ENCODE measurements at regions not wholly inside any gene's neighbourhood (a gene's known extent, or its start where the extent isn't known, plus 50 kb on each side); places are given as distances from the start of the nearest gene placed in this dataset.

DNA sequence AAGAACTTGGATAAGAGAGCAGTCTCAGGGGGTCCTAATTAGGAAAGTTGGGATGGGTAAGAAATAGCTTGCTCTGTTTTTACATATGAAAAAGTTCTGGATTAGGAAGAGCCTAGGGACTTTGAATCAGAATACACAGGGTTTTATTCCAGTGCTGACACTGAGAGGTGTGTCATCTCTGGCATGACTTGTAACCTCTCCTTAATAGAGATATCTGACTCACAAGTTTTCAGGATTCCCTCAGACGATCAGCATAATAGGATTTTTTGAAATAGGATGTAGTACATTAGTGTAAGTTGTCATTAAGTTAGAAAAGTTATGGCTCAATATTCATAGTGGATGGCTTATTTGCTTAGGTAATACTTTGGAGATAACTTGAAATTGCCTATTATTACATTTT lies 555.2 kb upstream of the MIR17HG start:
- H2BK120ac ChIP-seq (ENCODE audit: low read depth, low read length): no peak overlapping the region

More for the DNA sequence above, 555.2 kb upstream of the MIR17HG start:
- Histone ChIP-seq H4K5ac (ENCODE audit: low read depth, low read length) (no peak overlapping the region), H3K9ac (ENCODE audit: low read depth, low read length) (no peak overlapping the region), H2AFZ (replicated peaks; ENCODE audit: low read length, poor library complexity) (no peak overlapping the region), H3K9me1 (ENCODE audit: insufficient read depth, low read length) (no peaks in the 10 kb centered on the region), H2AK5ac (ENCODE audit: low read depth, low read length) (no peak overlapping the region), H4K8ac (ENCODE audit: low read depth in 2 of 2, low read length in 2 of 2) (no peak overlapping the region), H3K4ac (ENCODE audit: low read depth, low read length) (no peak overlapping the region), H3K27me3 (ENCODE audit: control insufficient read depth, insufficient read depth, low read length) (no peaks in the 10 kb centered on the region), H3K4me1 (ENCODE audit: control insufficient read depth, insufficient read depth, low read length) (no peaks in the 10 kb centered on the region), H3K79me1 (ENCODE audit: low read depth in 1 of 2, low read length in 2 of 2) (no peaks in the 10 kb centered on the region), H2BK20ac (ENCODE audit: low read depth, low read length) (no peak overlapping the region), H2BK5ac (ENCODE audit: low read depth, low read length, poor library complexity, severe bottlenecking) (no peak overlapping the region), H2AK9ac (replicated peaks; ENCODE audit: low read depth, low read length, poor library complexity) (no peak overlapping the region), H4K20me1 (ENCODE audit: insufficient read depth, low read length) (no peaks in the 10 kb centered on the region), H3K14ac (replicated peaks; ENCODE audit: low read depth, low read length) (no peak overlapping the region), H3K18ac (ENCODE audit: low read depth, low read length) (no peak overlapping the region), H3K4me3 (ENCODE audit: insufficient read depth, low read depth, low read length) (no peak overlapping the region), H4K91ac (ENCODE audit: insufficient read depth, low read depth, low read length) (no peak overlapping the region), H3K9me3 (ENCODE audit: control insufficient read depth, insufficient read depth, low read length) (no peaks in the 10 kb centered on the region), H3K56ac (ENCODE audit: extremely low read depth, insufficient read depth, low read length) (no peak overlapping the region), H3K4me2 (ENCODE audit: low read depth, low read length) (no peak overlapping the region), H2BK15ac (ENCODE audit: low read depth, low read length) (no peak overlapping the region), H3K27ac (ENCODE audit: insufficient read depth, low read length) (no peak overlapping the region), H3K36me3 (ENCODE audit: control insufficient read depth, insufficient read depth, low read length) (no peaks in the 10 kb centered on the region), H3K23ac (ENCODE audit: low read depth, low read length) (no peak overlapping the region)
- DNase-seq (no peak), ATAC-seq (ENCODE audit: low read depth) (no peak)
- intact Hi-C loops (cut with micrococcal nuclease): no loop called here
- POLR2A ChIA-PET (ENCODE audit: unreplicated experiment): no interaction called here
- CTCF ChIA-PET: no interaction called here
- no CpG with 5 or more reads among the region's 1 CpG for WGBS, 2 experiments (ENCODE audit: extremely low coverage in 2 of 2, insufficient read length in 1 of 2)
- in situ Hi-C loops (cut with MboI; ENCODE audit: low sequenced_read_pairs): no loop called here
- dilution Hi-C loops (cut with HindIII; ENCODE audit: low sequenced_read_pairs, unreplicated experiment): no loop called here
- BruUV-seq (replicated peaks): no TSS peak
- TF ChIP-seq CHD1 (IDR thresholded peaks at IDR 0.05; ENCODE audit: low read depth, low read length) (no peak), SMC3 (IDR thresholded peaks at IDR 0.05; ENCODE audit: low read depth, low read length) (no peak), CEBPB (IDR thresholded peaks at IDR 0.05; ENCODE audit: low read depth, low read length) (no peak), BHLHE40 (IDR thresholded peaks at IDR 0.05; ENCODE audit: low read depth, low read length) (no peak), FOS (IDR thresholded peaks at IDR 0.05; ENCODE audit: low read depth, low read length) (no peak), RAD21 (IDR thresholded peaks at IDR 0.05; ENCODE audit: low read length) (no peak), NFE2L2 (IDR thresholded peaks at IDR 0.05; ENCODE audit: low read depth, low read length) (no peak), MXI1 (IDR thresholded peaks at IDR 0.05; ENCODE audit: borderline replicate concordance, low read depth, low read length) (no peak), RFX5 (IDR thresholded peaks at IDR 0.05; ENCODE audit: low read depth, low read length) (no peak), RCOR1 (IDR thresholded peaks at IDR 0.05; ENCODE audit: insufficient replicate concordance, low read length) (no peak), POLR2A (IDR thresholded peaks at IDR 0.05; ENCODE audit: low read depth, low read length) (no peak), MAFK (IDR thresholded peaks at IDR 0.05; ENCODE audit: low read depth, low read length) (no peak)
- TF ChIP-seq, protein P1, sequence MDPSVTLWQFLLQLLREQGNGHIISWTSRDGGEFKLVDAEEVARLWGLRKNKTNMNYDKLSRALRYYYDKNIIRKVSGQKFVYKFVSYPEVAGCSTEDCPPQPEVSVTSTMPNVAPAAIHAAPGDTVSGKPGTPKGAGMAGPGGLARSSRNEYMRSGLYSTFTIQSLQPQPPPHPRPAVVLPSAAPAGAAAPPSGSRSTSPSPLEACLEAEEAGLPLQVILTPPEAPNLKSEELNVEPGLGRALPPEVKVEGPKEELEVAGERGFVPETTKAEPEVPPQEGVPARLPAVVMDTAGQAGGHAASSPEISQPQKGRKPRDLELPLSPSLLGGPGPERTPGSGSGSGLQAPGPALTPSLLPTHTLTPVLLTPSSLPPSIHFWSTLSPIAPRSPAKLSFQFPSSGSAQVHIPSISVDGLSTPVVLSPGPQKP (IDR thresholded peaks at IDR 0.05; ENCODE audit: borderline replicate concordance, low read depth, low read length): no peak
- TF ChIP-seq, protein P2, sequence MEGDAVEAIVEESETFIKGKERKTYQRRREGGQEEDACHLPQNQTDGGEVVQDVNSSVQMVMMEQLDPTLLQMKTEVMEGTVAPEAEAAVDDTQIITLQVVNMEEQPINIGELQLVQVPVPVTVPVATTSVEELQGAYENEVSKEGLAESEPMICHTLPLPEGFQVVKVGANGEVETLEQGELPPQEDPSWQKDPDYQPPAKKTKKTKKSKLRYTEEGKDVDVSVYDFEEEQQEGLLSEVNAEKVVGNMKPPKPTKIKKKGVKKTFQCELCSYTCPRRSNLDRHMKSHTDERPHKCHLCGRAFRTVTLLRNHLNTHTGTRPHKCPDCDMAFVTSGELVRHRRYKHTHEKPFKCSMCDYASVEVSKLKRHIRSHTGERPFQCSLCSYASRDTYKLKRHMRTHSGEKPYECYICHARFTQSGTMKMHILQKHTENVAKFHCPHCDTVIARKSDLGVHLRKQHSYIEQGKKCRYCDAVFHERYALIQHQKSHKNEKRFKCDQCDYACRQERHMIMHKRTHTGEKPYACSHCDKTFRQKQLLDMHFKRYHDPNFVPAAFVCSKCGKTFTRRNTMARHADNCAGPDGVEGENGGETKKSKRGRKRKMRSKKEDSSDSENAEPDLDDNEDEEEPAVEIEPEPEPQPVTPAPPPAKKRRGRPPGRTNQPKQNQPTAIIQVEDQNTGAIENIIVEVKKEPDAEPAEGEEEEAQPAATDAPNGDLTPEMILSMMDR (conservative IDR thresholded peaks at IDR 0.05; ENCODE audit: low read depth, low read length): no peak

Measured in IMR-90 (cell line).